ENCODE measurements at regions not wholly inside any gene's neighbourhood (a gene's known extent, or its start where the extent isn't known, plus 50 kb on each side); places are given as distances from the start of the nearest gene placed in this dataset.

GRCh38 chr11:134915212-134915611 lies 503.2 kb upstream of the B3GAT1 start:
- no peak for TF ChIP-seq HMG20A (CRISPR knock-in tag; conservative IDR thresholded peaks at IDR 0.05)
- TF ChIP-seq ETS2 (tag; IDR thresholded peaks at IDR 0.05; ENCODE audit: borderline replicate concordance, poor library complexity, severe bottlenecking): no peak
- TF ChIP-seq GTF2B (IDR thresholded peaks at IDR 0.05; ENCODE audit: extremely low read depth, insufficient read length): no peak
- TF ChIP-seq ATF6 (CRISPR knock-in tag; IDR thresholded peaks at IDR 0.05): no peak
- no peak for TF ChIP-seq RNF219 (CRISPR knock-in tag; IDR thresholded peaks at IDR 0.05)
- Histone ChIP-seq H3K4me2 (ENCODE audit: insufficient read depth, low read length) (no peak overlapping the region), H3K4me3 (no peak overlapping the region), H3K27ac (ENCODE audit: extremely low read depth, low read depth, low read length) (no peak overlapping the region), H3K9ac (ENCODE audit: insufficient read depth in 1 of 2, low read depth in 2 of 2, low read length in 2 of 2) (no peak overlapping the region), H3K27me3 (ENCODE audit: control insufficient read depth in 2 of 2, insufficient read depth in 2 of 2, low read length in 2 of 2) (peaks cover 0 to 16% of the 10 kb centered on the region in 2 experiments; a peak in 1 of 5 replicates), H2AFZ (ENCODE audit: low read depth, low read length) (no peak overlapping the region), H3K79me2 (ENCODE audit: control insufficient read depth, insufficient read depth, low read length) (no peaks in the 10 kb centered on the region), H3K36me3 (ENCODE audit: control insufficient read depth, insufficient read depth, low read length) (no peaks in the 10 kb centered on the region), H3K9me1 (ENCODE audit: control insufficient read depth, insufficient read depth, low read length) (no peaks in the 10 kb centered on the region), H4K20me1 (replicated peaks; ENCODE audit: control insufficient read depth, insufficient read depth, low read length) (no peaks in the 10 kb centered on the region), H3K4me1 (replicated peaks in 1 of 2; ENCODE audit: control insufficient read depth in 2 of 2, insufficient read depth in 2 of 2, low read length in 2 of 2) (no peaks in the 10 kb centered on the region), H3K9me3 (replicated peaks; ENCODE audit: control insufficient read depth, insufficient read depth, low read depth, low read length) (no peaks in the 10 kb centered on the region)
- ChIA-PET CTCF (ENCODE audit: low intra/inter-chr PET ratio) (no interaction called here), POLR2A (no interaction called here)
- intact Hi-C loops (cut with micrococcal nuclease): no loop called here
- in situ Hi-C loops (cut with MboI): no loop called here
- BruUV-seq (replicated peaks): no TSS peak
- ATAC-seq (no peak), FAIRE-seq (no peak), DNase-seq (ENCODE audit: extremely low read depth in 1 of 4, low spot score in 3 of 4) (no peak)
- WGBS (ENCODE audit: insufficient coverage, low coverage, missing lambda C conversion rate): 1% methylated on average over 7 of the region's 8 CpGs
